IMR-90 (cell line): ENCODE measurements at regions not wholly inside any gene's neighbourhood (a gene's known extent, or its start where the extent isn't known, plus 50 kb on each side); places are given as distances from the start of the nearest gene placed in this dataset.

Source experiments
- ATAC-seq: fragments of 200-7000 bp; cut with Tn5 transposase; 2 replicates; pipeline ENCODE4 v1.9.1; 2020; ENCODE audit warnings: low read depth, mild to moderate bottlenecking, moderate library complexity
- BruUV-seq: library from RNA; stranded (reverse); fragments of 400-500 nt; replicated peaks from 2 replicates; lab custom pipeline; 2021; lab: Mats Ljungman, UMichigan
- CTCF ChIA-PET: fragments of 300-600 bp; formaldehyde crosslinking; extraction: SDS; loops from one replicate; lab custom pipeline; 2021; ENCODE audit warnings: antibody characterized with exemption; lab: Yijun Ruan, JAX
- POLR2A ChIA-PET: fragments of 300-600 bp; sonication (Branson Sonifier 250); formaldehyde crosslinking; loops from one replicate; lab custom pipeline; 2022; ENCODE audit warnings: antibody characterized with exemption; ENCODE audit not compliant: unreplicated experiment; lab: Charles Lee
- DNase-seq: peaks from one replicate; pipeline ENCODE4 v3.0.0; 2013
- H2AFZ ChIP-seq: replicated peaks from 2 replicates; pipeline ENCODE3; 2013; ENCODE audit warnings: low read length, mild to moderate bottlenecking; ENCODE audit not compliant: poor library complexity
- H2AK5ac ChIP-seq: 2 replicates; pipeline ENCODE4 v1.6.1; 2013; ENCODE audit warnings: low read depth, low read length, inconsistent platforms
- H2AK9ac ChIP-seq: replicated peaks from 2 replicates; pipeline ENCODE3; 2013; ENCODE audit warnings: mild to moderate bottlenecking, low read depth, low read length, moderate library complexity; ENCODE audit not compliant: poor library complexity
- H2BK120ac ChIP-seq: 2 replicates; pipeline ENCODE4 v1.6.1; 2013; ENCODE audit warnings: low read depth, low read length, inconsistent platforms
- H2BK15ac ChIP-seq: 3 replicates; pipeline ENCODE4 v1.6.1; 2013; ENCODE audit warnings: low read depth, low read length, inconsistent platforms
- H2BK20ac ChIP-seq: 2 replicates; pipeline ENCODE4 v1.6.1; 2013; ENCODE audit warnings: low read depth, mild to moderate bottlenecking, inconsistent platforms, low read length, moderate library complexity
- H2BK5ac ChIP-seq: 2 replicates; pipeline ENCODE4 v1.6.1; 2013; ENCODE audit warnings: mild to moderate bottlenecking, low read depth, low read length, inconsistent platforms; ENCODE audit not compliant: poor library complexity, severe bottlenecking
- H3K14ac ChIP-seq: replicated peaks from 2 replicates; pipeline ENCODE4 v1.6.1; 2013; ENCODE audit warnings: low read depth, low read length, inconsistent platforms
- H3K18ac ChIP-seq: 2 replicates; pipeline ENCODE4 v1.6.1; 2013; ENCODE audit warnings: low read depth, low read length, control low read depth
- H3K23ac ChIP-seq: 2 replicates; pipeline ENCODE4 v1.6.1; 2013; ENCODE audit warnings: low read depth, low read length, inconsistent platforms
- H3K27ac ChIP-seq: 2 replicates; pipeline ENCODE4 v1.5.1; 2013; ENCODE audit warnings: mild to moderate bottlenecking, control low read depth, low read length; ENCODE audit not compliant: insufficient read depth
- H3K27me3 ChIP-seq: 2 replicates; pipeline ENCODE4 v1.6.1; 2013; ENCODE audit warnings: low read length; ENCODE audit not compliant: control insufficient read depth, insufficient read depth
- H3K36me3 ChIP-seq: 2 replicates; pipeline ENCODE4 v1.6.1; 2013; ENCODE audit warnings: low read length, mixed read lengths; ENCODE audit not compliant: control insufficient read depth, insufficient read depth
- H3K4ac ChIP-seq: 2 replicates; pipeline ENCODE4 v1.6.1; 2013; ENCODE audit warnings: low read depth, low read length, inconsistent platforms
- H3K4me1 ChIP-seq: 2 replicates; pipeline ENCODE4 v1.6.1; 2013; ENCODE audit warnings: low read length, mixed read lengths; ENCODE audit not compliant: control insufficient read depth, insufficient read depth
- H3K4me2 ChIP-seq: 2 replicates; pipeline ENCODE4 v1.6.1; 2013; ENCODE audit warnings: low read depth, mild to moderate bottlenecking, control low read depth, low read length, moderate library complexity
- H3K4me3 ChIP-seq: 2 replicates; pipeline ENCODE4 v1.5.1; 2013; ENCODE audit warnings: low read depth, mild to moderate bottlenecking, control low read depth, low read length, moderate library complexity; ENCODE audit not compliant: insufficient read depth
- H3K56ac ChIP-seq: 2 replicates; pipeline ENCODE4 v1.6.1; 2013; ENCODE audit warnings: low read length, inconsistent platforms; ENCODE audit not compliant: insufficient read depth; ENCODE audit errors: extremely low read depth
- H3K79me1 ChIP-seq, 2 experiments: 2 replicates each; pipeline ENCODE4 v1.6.1; 2013; ENCODE audit warnings: low read length in 2 of 2, inconsistent platforms in 1 of 2, low read depth in 1 of 2
- H3K9ac ChIP-seq: 2 replicates; pipeline ENCODE4 v1.6.1; 2013; ENCODE audit warnings: low read depth, low read length, control low read depth
- H3K9me1 ChIP-seq: 2 replicates; pipeline ENCODE4 v1.6.1; 2013; ENCODE audit warnings: low read length, inconsistent platforms; ENCODE audit not compliant: insufficient read depth
- H3K9me3 ChIP-seq: 2 replicates; pipeline ENCODE4 v1.6.1; 2013; ENCODE audit warnings: low read length; ENCODE audit not compliant: control insufficient read depth, insufficient read depth
- H4K20me1 ChIP-seq: 2 replicates; pipeline ENCODE4 v1.6.1; 2013; ENCODE audit warnings: low read length, inconsistent platforms; ENCODE audit not compliant: insufficient read depth
- H4K5ac ChIP-seq: 2 replicates; pipeline ENCODE4 v1.6.1; 2013; ENCODE audit warnings: mild to moderate bottlenecking, low read depth, low read length, control low read depth
- H4K8ac ChIP-seq, 2 experiments: 2 replicates each; pipeline ENCODE4 v1.6.1; 2013; ENCODE audit warnings: low read depth in 2 of 2, low read length in 2 of 2, control low read depth in 1 of 2, inconsistent platforms in 1 of 2
- H4K91ac ChIP-seq: 2 replicates; pipeline ENCODE4 v1.6.1; 2013; ENCODE audit warnings: low read depth, low read length, inconsistent platforms; ENCODE audit not compliant: insufficient read depth
- CTCF ChIP-seq: conservative IDR thresholded peaks from 2 replicates; pipeline ENCODE4 v1.5.1; 2012; ENCODE audit warnings: mild to moderate bottlenecking, low read depth, low read length, improper control_type of control experiment
- MAFK ChIP-seq: IDR thresholded peaks from 2 replicates; pipeline ENCODE4 v1.6.1; 2012; ENCODE audit warnings: low read depth, low read length, improper control_type of control experiment
- NFE2L2 ChIP-seq: fragments of 150-350 bp; IDR thresholded peaks from 2 replicates; pipeline ENCODE4 v1.6.1; 2016; ENCODE audit warnings: low read depth, mild to moderate bottlenecking, low read length
- RAD21 ChIP-seq: IDR thresholded peaks from 2 replicates; pipeline ENCODE4 v1.6.1; 2012; ENCODE audit warnings: low read length, improper control_type of control experiment
- RFX5 ChIP-seq: IDR thresholded peaks from 2 replicates; pipeline ENCODE4 v1.8.0; 2012; ENCODE audit warnings: low read depth, mild to moderate bottlenecking, low read length, moderate library complexity
- WGBS, 2 experiments: methylation state at CpG; one replicate each; pipeline versions ENCODE4 v1.1.5 to v1.1.7; 2013; ENCODE audit warnings: missing lambda C conversion rate in 2 of 2; ENCODE audit not compliant: insufficient read length in 1 of 2; ENCODE audit errors: extremely low coverage in 2 of 2; 5-methylcytosine and 5-hydroxymethylcytosine counted together
- dilution Hi-C: fragments of 300-500 bp; cut with HindIII; formaldehyde crosslinking; loops from one replicate; pipeline ENCODE4 v1.14.3; 2018; ENCODE audit warnings: low sequenced_read_pairs; ENCODE audit not compliant: unreplicated experiment
- in situ Hi-C: fragments of 300-500 bp; cut with MboI; formaldehyde crosslinking; loops from 3 replicates; pipeline ENCODE4 v1.14.3; 2019; ENCODE audit warnings: low sequenced_read_pairs, inconsistent platforms, mixed read lengths
- intact Hi-C: fragments of 100-400 bp; cut with micrococcal nuclease; formaldehyde crosslinking; loops from 2 replicates; pipeline ENCODE4 v1.10.0; 2022

GRCh38 chr11:28932940-28933339 lies 824.8 kb downstream of the METTL15 start:
- no peak overlapping the region; the same call in 1 of the 2 replicates for H2BK20ac ChIP-seq
- H3K27ac ChIP-seq = no peak overlapping the region
- H3K4me2 ChIP-seq = no peak overlapping the region
- no CpG with 5 or more reads among the region's 4 CpGs for WGBS, 2 experiments
- no peak overlapping the region for H2BK15ac ChIP-seq
- H4K20me1 ChIP-seq = no peaks in the 10 kb centered on the region
- no peak for ATAC-seq
- intact Hi-C loops = no loop called here
- no peak overlapping the region for H2BK5ac ChIP-seq
- BruUV-seq = no TSS peak
- H3K18ac ChIP-seq = no peak overlapping the region
- no peak overlapping the region for H3K4me3 ChIP-seq
- TF ChIP-seq MAFK (no peak), NFE2L2 (no peak), CTCF (no peak), RAD21 (no peak), RFX5 (no peak)
- no peak overlapping the region for H2BK120ac ChIP-seq
- peak overlapping the region in 1 of 2 experiments; percentile 26; a peak in 1 of 4 replicates for H4K8ac ChIP-seq
- H3K9me3 ChIP-seq = peaks cover 5% of the 10 kb centered on the region
- H3K36me3 ChIP-seq = no peaks in the 10 kb centered on the region
- DNase-seq = no peak
- 0 out of 2 replicates have a peak, but pooled peaks cover 1% of the 10 kb centered on the region for H3K4me1 ChIP-seq
- in situ Hi-C loops = no loop called here
- H4K91ac ChIP-seq = no peak overlapping the region
- H4K5ac ChIP-seq = no peak overlapping the region
- dilution Hi-C loops = no loop called here
- no peak overlapping the region for H2AK9ac ChIP-seq
- H3K27me3 ChIP-seq = no peaks in the 10 kb centered on the region
- H2AK5ac ChIP-seq = no peak overlapping the region; the same call in 1 of the 2 replicates
- H3K56ac ChIP-seq = no peak overlapping the region
- POLR2A ChIA-PET = no interaction called here
- H3K79me1 ChIP-seq = no peaks in the 10 kb centered on the region
- no peak overlapping the region for H2AFZ ChIP-seq
- H3K9me1 ChIP-seq = peaks cover 1% of the 10 kb centered on the region; the same call in 1 of the 2 replicates
- no peak overlapping the region for H3K23ac ChIP-seq
- no peak overlapping the region for H3K9ac ChIP-seq
- no peak overlapping the region for H3K4ac ChIP-seq
- no peak overlapping the region for H3K14ac ChIP-seq
- CTCF ChIA-PET = no interaction called here
